HT1080 (cell line): ENCODE measurements at regions not wholly inside any gene's neighbourhood (a gene's known extent, or its start where the extent isn't known, plus 50 kb on each side); places are given as distances from the start of the nearest gene placed in this dataset.
"Not testable (repeated sequence)": the region's sequence is repeated elsewhere in the genome, so short reads cannot be mapped to it uniquely, and the experiment has no call there.

ENCODE experiments used
- DNase-seq: peaks from one replicate; pipeline ENCODE4 v3.0.0-alpha.2; 2015; ENCODE audit warnings: low read depth

DNA sequence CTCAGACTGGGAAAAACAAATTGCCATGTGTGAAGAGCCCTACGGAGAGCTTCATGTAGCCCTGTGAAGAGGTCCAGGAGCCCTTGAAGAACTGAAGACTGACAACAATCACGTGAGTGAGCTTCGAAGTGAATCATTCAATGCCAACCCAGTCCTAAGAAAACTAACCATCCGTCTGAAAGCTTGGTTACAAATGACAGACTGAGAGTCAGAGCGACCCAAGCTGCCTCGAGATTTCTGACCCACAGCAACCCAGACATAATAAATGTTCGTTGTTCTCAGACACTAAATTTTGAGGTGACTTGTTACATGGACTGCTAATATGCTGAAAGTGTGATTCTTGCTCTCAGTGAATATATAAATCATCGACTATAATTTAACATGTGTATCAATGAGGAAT lies 987.2 kb upstream of the ROBO1 start:
- no peak for DNase-seq

- no peak for DNase-seq
These were observed 985.2 kb upstream of the ROBO1 start for GRCh38 chr3:80753021-80753420.

- DNase-seq, result peak; percentile 37
These were observed 982.8 kb upstream of the ROBO1 start for GRCh38 chr3:80750637-80751036.

- no peak for DNase-seq
These were observed 967.1 kb upstream of the ROBO1 start for GRCh38 chr3:80734920-80735319.

DNA sequence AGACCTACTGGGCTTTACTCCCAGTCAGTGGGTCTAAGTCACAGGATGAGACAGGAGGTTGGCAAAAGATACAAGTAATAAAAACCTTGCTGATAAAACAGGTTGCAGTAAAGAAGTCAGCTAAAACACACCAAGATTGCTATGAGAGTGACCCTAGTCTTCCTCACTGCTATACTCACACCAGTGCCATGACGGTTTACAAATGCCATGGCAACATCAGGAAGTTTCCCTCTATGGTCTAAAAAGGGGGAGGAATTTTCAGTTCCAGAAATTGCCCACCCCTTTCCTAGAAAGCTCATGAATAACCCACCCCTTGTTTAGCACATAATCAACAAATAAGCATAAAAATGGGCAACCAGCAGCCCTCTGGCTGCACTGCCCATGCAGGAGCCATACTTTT lies 966.7 kb upstream of the ROBO1 start:
- DNase-seq, result no peak

DNA sequence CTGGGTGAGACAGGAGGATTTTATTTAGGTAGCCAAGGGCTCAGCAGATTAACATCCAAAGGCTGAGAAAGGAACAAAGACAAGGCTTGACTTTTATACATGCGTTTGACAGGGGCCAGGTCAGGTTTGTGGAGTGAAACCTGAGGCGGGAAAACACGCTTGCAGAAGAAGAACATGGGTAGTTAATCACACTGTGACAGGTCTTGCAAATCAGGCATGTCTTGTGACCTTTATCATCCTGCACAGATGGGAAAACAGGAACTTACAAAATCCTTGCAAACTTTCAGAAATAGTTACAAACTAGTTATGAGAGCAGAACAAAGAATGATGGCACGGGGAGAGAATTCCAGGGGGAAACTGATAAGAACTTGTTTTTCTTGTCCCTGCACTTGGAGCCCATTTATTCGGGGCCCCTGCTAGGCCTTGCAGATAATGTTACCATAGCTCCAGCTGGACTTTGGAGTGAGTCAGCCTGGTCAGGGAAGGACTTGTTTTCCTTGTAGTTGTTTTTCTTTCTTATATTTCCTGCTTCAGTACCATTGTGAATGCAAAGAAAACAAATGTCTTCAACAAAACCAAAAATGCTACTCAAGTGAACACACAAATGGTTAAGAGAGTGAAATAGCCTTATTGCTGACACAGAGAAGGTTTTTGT lies 965.9 kb upstream of the ROBO1 start:
- DNase-seq, result peak; percentile 67

- not testable (repeated sequence) for DNase-seq
These were observed 959.8 kb upstream of the ROBO1 start for GRCh38 chr3:80727561-80727960.

DNA sequence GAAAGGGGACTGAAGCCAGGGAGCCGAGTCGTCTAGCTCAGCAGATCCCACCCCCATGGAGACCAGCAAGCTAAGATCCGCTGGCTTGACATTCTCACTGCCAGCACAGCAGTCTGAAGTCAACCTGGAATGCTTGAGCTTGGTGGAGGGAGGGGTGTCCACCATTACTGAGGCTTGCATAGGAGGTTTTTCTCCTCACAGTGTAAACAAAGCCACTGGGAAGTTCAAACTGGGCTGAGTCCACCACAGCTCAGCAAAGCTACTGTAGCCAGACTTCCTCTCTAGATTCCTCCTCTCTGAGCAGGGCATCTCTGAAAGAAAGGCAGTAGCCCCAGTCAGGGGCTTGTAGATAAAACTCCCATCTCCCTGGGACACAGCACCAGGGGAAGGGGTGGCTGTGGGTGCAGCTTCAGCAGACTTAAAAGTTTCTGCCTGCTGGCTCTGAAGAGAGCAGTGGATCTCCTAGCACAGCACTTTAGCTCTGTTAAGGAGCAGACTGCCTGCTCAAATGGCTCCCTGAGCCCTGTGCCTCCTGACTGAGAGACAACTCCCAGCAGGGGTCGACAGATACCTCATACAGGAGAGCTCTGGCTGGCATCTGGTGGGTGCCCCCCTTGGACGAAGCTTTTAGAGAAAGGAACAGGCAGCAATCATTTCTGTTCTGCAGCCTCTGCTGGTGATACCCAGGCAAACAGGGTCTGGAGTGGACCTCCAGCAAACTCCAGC lies 942.0 kb upstream of the ROBO1 start:
- not testable (repeated sequence) for DNase-seq

- no peak for DNase-seq
These were observed 937.5 kb upstream of the ROBO1 start for GRCh38 chr3:80705290-80705689.

DNA sequence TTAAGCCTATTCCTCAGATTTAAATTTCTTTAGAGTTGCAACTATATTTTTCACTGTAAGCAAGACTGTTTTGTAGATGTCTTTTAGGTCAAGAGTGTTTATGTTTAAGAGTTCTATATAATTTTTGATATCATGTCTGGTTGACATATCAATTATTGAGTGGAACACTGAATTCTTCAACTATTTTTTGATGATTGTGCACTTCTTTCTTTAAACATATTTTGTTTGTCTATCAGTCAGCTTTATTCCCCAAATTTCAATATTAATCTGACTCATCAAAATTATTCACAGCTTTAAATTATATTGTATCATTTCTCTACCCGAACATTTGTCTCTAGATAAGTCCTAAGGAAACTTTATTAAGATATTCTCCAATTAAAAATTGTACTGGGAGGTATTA lies 933.6 kb upstream of the ROBO1 start:
- DNase-seq, result no peak

GRCh38 chr3:80697291-80697690 lies 929.5 kb upstream of the ROBO1 start:
- DNase-seq, result no peak

GRCh38 chr3:80696280-80696679 lies 928.5 kb upstream of the ROBO1 start:
- no peak for DNase-seq

GRCh38 chr3:80688814-80689213 lies 921.0 kb upstream of the ROBO1 start:
- no peak for DNase-seq

DNA sequence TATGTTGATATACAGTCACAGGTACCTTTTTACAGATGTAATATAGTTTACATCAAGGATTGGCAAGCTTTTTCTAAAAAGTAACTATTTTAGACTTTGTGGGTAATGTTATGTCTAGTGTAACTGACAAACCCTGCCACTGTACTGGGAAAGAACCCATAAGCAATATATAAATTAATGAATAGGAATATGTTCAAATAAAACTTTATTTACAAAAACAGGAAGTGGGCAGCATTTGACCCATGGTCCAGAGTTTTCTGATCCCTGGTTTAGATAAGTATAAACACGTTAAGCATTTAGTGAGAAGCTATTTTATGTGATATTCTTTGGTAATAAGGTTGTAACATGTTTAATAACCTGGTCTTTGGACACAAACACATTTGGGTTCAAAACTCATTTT lies 915.2 kb upstream of the ROBO1 start:
- no peak for DNase-seq

DNA sequence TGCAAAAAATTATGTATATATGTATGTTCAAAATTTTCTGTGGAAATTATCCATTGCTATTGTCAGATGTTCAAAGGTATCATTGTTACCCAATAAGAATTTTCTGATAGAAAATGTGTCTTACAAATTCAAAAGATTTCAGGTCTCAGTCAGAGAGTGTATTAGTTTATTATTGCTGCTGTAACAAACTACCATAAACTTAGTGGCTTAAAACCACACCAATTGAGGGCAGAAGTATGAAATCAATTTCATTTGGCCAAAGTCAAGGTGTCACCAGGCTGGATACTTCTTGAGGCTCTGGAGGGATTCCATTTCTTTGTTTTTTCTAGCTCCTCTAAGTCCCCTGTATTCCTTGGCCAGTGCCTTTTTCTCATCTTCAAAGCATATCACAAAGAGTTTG lies 914.4 kb upstream of the ROBO1 start:
- no peak for DNase-seq

GRCh38 chr3:80677796-80678195 lies 910.0 kb upstream of the ROBO1 start:
- DNase-seq, result peak; percentile 79

DNA sequence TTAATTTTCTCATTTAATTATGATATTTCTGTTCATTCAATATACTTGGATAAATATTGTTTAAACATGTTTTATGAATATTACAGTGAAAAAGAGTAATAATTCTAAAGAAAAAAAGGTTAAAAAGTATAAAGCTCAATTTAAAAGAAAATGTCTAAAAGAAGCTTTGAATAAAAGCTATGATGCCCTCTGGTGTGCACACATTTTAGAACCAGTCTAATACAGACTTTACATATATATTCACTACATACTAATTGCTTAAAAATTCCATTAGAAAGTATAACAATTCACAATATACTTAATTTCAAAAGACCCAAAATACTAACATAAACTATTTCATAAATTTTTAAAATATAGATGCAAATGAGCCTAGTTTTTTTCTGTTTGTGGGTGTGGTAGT lies 909.1 kb upstream of the ROBO1 start:
- no peak for DNase-seq

- DNase-seq, result no peak
These were observed 908.5 kb upstream of the ROBO1 start for GRCh38 chr3:80676261-80676660.

DNA sequence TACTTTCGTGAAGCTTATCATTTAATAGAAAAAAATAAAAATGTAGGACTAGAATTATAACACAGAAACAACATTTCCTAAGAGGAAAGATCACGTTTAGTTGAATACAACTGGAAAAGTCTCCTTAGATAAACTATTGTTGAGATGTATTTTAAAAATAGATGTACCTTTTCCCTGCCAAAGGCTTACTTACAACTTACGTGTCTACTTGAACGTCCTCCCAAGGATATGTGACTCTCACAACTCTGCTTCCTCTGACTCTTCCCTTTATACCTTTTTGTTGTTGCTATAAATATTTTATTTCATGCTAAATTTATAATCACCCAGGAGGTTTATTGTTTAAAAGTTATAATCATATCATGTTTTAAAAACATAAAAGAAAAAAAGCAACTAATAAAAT lies 908.0 kb upstream of the ROBO1 start:
- no peak for DNase-seq

DNA sequence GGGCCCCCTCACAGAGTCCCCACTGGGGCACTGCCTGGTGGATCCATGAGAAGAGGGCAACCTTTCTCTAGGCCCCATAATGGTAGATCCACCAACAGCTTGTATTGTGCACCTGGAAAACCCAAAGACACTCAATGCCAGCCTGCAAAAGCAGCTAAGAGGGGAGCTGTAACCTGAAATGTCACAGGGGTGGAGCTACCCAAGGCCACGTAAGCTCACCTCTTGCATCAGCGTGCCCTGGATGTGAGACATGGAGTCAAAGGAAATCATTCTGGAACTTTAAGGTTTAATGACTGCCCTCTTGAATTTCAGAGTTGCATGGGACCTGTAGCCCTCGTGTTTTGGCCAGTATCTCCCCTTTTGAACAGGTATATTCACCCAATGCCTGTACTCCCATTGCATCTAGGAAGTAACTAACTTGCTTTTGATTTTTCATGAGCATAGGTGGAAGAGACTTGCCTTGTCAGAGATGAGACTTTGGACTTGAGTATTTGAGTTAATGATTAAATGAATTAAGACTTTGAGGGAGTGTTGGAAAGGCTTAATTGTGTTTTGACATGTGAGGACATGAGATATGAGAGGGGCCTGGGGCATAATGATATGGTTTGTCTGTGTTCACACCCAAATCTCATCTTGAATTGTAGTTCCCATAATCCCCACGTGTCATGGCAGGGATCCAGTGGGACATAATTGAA lies 900.9 kb upstream of the ROBO1 start:
- DNase-seq, result no peak

- DNase-seq, result no peak
These were observed 900.3 kb upstream of the ROBO1 start for GRCh38 chr3:80668100-80668499.

DNA sequence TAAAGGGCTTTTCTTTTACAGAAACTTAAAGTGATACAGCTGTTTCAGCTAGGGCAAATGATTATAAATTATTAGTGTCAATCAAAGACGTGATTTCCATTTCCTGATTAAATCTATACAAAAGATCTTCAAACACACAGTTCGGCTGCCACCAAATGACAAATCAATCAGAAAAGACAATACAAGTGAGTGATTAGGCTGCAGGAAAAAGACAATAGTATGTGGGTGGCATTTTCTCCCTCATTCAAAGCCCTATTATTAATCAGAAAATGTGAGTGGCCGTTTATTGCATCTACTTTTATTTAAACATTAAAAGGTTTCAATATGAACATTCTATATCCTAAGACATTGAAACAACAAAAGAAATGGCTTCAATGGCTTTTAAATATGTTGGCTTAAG lies 895.6 kb upstream of the ROBO1 start:
- DNase-seq, result no peak

DNA sequence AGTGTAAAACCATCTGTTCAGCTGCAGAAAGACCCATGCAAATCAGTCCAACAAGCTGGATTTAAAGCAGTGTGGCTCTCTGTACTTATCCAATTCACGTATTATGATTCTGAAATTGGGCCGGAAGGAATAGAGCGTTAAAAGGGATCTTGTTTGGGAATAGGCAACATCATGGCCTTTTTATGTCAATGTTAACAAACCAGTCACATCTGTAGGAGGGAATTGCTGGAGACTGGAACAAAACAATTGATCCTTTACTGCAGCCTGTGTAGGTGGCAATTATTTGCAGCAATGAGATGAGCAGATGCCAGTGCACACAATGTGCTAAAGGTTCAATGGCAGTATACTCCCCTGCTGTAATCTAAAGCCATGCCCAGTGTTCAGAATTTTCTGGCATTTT lies 887.4 kb upstream of the ROBO1 start:
- DNase-seq, result no peak
